Colonic mucosa (tissue), 4 donors: ENCODE measurements at regions not wholly inside any gene's neighbourhood (a gene's known extent, or its start where the extent isn't known, plus 50 kb on each side); places are given as distances from the start of the nearest gene placed in this dataset.
A peak's percentile ranks its signal among the peaks of the same experiment; 100 is the strongest.

Experiments used
- DNase-seq: peaks from one replicate; pipeline ENCODE4 v3.0.0-alpha.2; 2020
- H3K27ac ChIP-seq: fragments of 200-600 bp; one replicate; pipeline ENCODE4 v1.8.0; 2021
- H3K27me3 ChIP-seq: fragments of 200-600 bp; one replicate; pipeline ENCODE4 v1.8.0; 2021
- H3K36me3 ChIP-seq: fragments of 200-600 bp; one replicate; pipeline ENCODE4 v1.8.0; 2021
- H3K4me1 ChIP-seq: fragments of 200-600 bp; one replicate; pipeline ENCODE4 v1.8.0; 2021; ENCODE audit warnings: mild to moderate bottlenecking
- H3K4me3 ChIP-seq: fragments of 200-600 bp; one replicate; pipeline ENCODE4 v1.8.0; 2021
- H3K9ac ChIP-seq, 2 donors: one replicate each; pipeline ENCODE4 v1.7.0; 2013; ENCODE audit warnings: control low read depth in 2 of 2, low read depth in 2 of 2, low read length in 2 of 2
- H3K9me3 ChIP-seq: fragments of 200-600 bp; one replicate; pipeline ENCODE4 v1.8.0; 2021
- intact Hi-C: fragments of 100-400 bp; cut with DNase I; formaldehyde crosslinking; loops from one replicate; pipeline ENCODE4 v1.14.1; 2022
- TF ChIP-seq, protein P1 (sequence below): fragments of 200-600 bp; IDR thresholded peaks from one replicate; pipeline ENCODE4 v1.8.0; 2022; ENCODE audit warnings: antibody characterized with exemption, mild to moderate bottlenecking
- donor health status: healthy.
- donor health status: DM: no; HTN: no; CAD: no.
- donor health status: DM: no; HTN: no; CAD: no.

DNA sequence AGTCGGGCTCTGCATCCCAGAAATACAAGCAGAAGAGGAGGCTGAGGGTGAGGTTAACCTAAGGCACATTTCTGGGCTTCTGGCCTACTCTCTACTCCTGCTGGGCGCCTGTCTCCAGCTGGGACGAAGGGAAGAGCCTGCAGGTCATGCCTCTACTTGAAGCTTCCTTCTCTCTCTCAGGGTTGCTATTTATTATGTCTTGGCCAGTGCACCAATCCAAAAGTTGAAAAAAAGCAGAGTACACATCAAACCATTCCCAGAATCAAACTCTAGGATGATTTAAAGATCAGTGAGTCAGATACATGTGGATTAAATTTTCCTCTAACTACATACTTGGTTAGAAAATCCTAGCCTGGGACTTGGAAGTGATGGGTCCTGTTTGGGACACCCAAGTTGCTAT, 60.2 kb upstream of the CDON start:
- no peaks in the 10 kb centered on the region for H3K4me1 ChIP-seq
- no peak overlapping the region for H3K27ac ChIP-seq
- intact Hi-C loops = no loop called here
- H3K9me3 ChIP-seq = no peaks in the 10 kb centered on the region
- no peak for DNase-seq
- TF ChIP-seq, protein P1, sequence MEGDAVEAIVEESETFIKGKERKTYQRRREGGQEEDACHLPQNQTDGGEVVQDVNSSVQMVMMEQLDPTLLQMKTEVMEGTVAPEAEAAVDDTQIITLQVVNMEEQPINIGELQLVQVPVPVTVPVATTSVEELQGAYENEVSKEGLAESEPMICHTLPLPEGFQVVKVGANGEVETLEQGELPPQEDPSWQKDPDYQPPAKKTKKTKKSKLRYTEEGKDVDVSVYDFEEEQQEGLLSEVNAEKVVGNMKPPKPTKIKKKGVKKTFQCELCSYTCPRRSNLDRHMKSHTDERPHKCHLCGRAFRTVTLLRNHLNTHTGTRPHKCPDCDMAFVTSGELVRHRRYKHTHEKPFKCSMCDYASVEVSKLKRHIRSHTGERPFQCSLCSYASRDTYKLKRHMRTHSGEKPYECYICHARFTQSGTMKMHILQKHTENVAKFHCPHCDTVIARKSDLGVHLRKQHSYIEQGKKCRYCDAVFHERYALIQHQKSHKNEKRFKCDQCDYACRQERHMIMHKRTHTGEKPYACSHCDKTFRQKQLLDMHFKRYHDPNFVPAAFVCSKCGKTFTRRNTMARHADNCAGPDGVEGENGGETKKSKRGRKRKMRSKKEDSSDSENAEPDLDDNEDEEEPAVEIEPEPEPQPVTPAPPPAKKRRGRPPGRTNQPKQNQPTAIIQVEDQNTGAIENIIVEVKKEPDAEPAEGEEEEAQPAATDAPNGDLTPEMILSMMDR = no peak
- no peaks in the 10 kb centered on the region for H3K27me3 ChIP-seq
- H3K4me3 ChIP-seq = no peak overlapping the region
- no peaks in the 10 kb centered on the region for H3K36me3 ChIP-seq
- H3K9ac ChIP-seq = no peak overlapping the region

DNA sequence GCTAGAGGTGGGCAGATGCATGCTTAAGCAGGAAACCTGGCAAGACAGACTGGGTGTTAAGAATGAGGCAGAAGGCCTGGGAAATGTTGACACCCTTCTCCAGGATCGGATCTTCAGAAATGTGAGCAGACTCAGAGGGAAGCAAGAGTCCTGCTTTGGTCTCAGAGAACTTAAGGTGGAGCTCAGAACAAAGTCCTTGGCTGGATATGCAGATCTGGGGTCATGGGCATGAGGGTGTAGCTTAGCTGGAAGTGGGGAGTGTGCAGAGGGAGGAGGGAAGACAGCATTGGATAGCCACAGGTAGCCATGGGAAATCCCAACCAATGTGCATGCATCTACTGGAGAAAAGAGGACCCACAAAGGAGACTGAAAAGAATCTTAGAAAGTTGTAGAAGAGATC, 58.6 kb upstream of the CDON start:
- TF ChIP-seq, protein P1 = no peak
- no peaks in the 10 kb centered on the region for H3K27me3 ChIP-seq
- H3K9ac ChIP-seq = no peak overlapping the region
- no peaks in the 10 kb centered on the region for H3K36me3 ChIP-seq
- peaks cover 3% of the 10 kb centered on the region for H3K4me1 ChIP-seq
- intact Hi-C loops = no loop called here
- no peaks in the 10 kb centered on the region for H3K9me3 ChIP-seq
- no peak overlapping the region for H3K4me3 ChIP-seq
- no peak for DNase-seq
- H3K27ac ChIP-seq = no peak overlapping the region

- peaks cover 20% of the 10 kb centered on the region for H3K4me1 ChIP-seq
- TF ChIP-seq, protein P1 = no peak
- intact Hi-C loops = no loop called here
- no peaks in the 10 kb centered on the region for H3K36me3 ChIP-seq
- no peaks in the 10 kb centered on the region for H3K9me3 ChIP-seq
- H3K27ac ChIP-seq = no peak overlapping the region
- H3K9ac ChIP-seq = no peak overlapping the region
- DNase-seq = no peak
- H3K4me3 ChIP-seq = no peak overlapping the region
- H3K27me3 ChIP-seq = no peaks in the 10 kb centered on the region
These were observed 56.1 kb upstream of the CDON start for GRCh38 chr11:126118806-126119205.

GRCh38 chr11:126115816-126116331, 53.2 kb upstream of the CDON start:
- DNase-seq = peak; percentile 72
- intact Hi-C loops = no loop called here
- H3K4me3 ChIP-seq = no peak overlapping the region

DNA sequence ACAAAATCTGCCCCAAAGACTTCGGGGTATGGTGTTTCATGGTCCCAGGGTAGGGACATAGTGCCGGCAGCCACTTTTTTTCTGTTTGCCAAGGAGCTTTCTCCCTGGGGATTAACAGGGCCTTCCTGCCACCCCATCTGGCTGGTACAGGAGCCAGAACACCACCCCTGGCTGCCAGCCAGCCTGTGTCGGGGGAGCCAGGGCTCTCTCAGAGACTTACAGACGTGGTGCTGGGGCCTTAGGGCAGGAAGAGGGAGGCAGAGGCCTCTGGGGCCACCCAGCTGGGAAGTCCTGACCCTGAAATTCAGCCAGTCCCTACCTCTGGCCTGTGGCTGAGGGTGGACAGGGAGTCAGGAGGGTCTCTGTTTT, 52.4 kb upstream of the CDON start:
- Histone ChIP-seq H3K36me3 (no peaks in the 10 kb centered on the region), H3K4me1 (peaks cover 20% of the 10 kb centered on the region), H3K4me3 (no peak overlapping the region), H3K9ac (peak overlapping the region; percentile 28 to 31), H3K27me3 (no peaks in the 10 kb centered on the region), H3K27ac (peak overlapping the region; percentile 12), H3K9me3 (no peaks in the 10 kb centered on the region)
- TF ChIP-seq, protein P1 = no peak
- peak; percentile 47 for DNase-seq
- intact Hi-C loops = no loop called here

More at GRCh38 chr11:126115816-126116331, 53.2 kb upstream of the CDON start:
- H3K36me3 ChIP-seq = no peaks in the 10 kb centered on the region
- H3K27ac ChIP-seq = peak overlapping the region; percentile 12
- H3K27me3 ChIP-seq = no peaks in the 10 kb centered on the region
- H3K9me3 ChIP-seq = no peaks in the 10 kb centered on the region
- peaks cover 20% of the 10 kb centered on the region for H3K4me1 ChIP-seq
- TF ChIP-seq, protein P1 = no peak
- H3K9ac ChIP-seq = peak overlapping the region; percentile 28 to 31
